ENCODE measurements at regions not wholly inside any gene's neighbourhood (a gene's known extent, or its start where the extent isn't known, plus 50 kb on each side); places are given as distances from the start of the nearest gene placed in this dataset.
"Not testable (repeated sequence)": the region's sequence is repeated elsewhere in the genome, so short reads cannot be mapped to it uniquely, and the experiment has no call there.

DNA sequence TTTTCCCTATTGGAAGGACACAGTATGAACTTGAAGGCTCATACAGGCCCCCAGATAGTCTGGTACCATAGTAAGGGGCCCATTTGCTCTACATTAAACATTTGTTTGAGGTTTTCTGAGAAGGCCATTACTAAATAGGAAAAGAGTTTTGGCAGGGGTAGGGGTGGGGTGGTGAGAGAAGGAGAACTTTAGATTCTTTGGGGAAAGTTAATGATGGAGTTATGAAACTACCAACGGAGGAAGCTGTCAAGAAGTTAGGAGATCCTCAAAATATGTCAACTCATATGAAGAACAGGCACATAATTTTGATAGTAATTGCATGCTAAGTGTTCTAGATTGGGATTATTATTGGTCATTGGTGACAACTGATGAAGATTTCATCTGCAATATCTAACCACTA, 114.7 kb downstream of the TAF11L14 start:
- TF ChIP-seq, protein P1, sequence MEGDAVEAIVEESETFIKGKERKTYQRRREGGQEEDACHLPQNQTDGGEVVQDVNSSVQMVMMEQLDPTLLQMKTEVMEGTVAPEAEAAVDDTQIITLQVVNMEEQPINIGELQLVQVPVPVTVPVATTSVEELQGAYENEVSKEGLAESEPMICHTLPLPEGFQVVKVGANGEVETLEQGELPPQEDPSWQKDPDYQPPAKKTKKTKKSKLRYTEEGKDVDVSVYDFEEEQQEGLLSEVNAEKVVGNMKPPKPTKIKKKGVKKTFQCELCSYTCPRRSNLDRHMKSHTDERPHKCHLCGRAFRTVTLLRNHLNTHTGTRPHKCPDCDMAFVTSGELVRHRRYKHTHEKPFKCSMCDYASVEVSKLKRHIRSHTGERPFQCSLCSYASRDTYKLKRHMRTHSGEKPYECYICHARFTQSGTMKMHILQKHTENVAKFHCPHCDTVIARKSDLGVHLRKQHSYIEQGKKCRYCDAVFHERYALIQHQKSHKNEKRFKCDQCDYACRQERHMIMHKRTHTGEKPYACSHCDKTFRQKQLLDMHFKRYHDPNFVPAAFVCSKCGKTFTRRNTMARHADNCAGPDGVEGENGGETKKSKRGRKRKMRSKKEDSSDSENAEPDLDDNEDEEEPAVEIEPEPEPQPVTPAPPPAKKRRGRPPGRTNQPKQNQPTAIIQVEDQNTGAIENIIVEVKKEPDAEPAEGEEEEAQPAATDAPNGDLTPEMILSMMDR (IDR thresholded peaks at IDR 0.05): no peak
- TF ChIP-seq POLR2AphosphoS5 (IDR thresholded peaks at IDR 0.05) (no peak), POLR2A (IDR thresholded peaks at IDR 0.05) (no peak)
- Histone ChIP-seq H3K27me3 (no peaks in the 10 kb centered on the region), H3K4me1 (no peaks in the 10 kb centered on the region), H3K36me3 (no peaks in the 10 kb centered on the region), H3K9me3 (no peaks in the 10 kb centered on the region), H3K27ac (no peak overlapping the region), H3K4me3 (no peak overlapping the region)
- intact Hi-C loops (cut with DNase I; ENCODE audit: low total_unique reads): no loop called here
- DNase-seq (ENCODE audit: low spot score in 2 of 2): no peak

DNA sequence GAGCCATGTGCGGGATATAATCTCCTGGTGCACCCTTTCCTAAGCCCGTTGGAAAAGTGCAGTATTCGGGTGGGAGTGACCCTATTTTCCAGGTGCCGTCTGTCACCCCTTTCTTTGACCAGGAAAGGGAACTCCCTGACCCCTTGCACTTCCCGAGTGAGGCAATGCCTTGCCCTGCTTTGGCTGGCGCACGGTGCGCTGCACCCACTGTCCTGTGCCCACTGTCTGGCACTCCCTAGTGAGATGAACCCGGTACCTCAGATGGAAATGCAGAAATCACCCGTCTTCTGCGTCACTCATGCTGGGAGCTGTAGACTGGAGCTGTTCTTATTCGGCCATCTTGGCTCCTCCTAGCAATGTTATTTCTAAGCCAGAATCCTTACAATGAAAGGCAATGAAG, 121.1 kb downstream of the TAF11L14 start:
- H3K27me3 ChIP-seq; H3K4me1 ChIP-seq; H3K9me3 ChIP-seq; H3K36me3 ChIP-seq; intact Hi-C loops (cut with DNase I; ENCODE audit: low total_unique reads); H3K4me3 ChIP-seq; H3K27ac ChIP-seq; DNase-seq (ENCODE audit: low spot score in 2 of 2): not testable (repeated sequence)

DNA sequence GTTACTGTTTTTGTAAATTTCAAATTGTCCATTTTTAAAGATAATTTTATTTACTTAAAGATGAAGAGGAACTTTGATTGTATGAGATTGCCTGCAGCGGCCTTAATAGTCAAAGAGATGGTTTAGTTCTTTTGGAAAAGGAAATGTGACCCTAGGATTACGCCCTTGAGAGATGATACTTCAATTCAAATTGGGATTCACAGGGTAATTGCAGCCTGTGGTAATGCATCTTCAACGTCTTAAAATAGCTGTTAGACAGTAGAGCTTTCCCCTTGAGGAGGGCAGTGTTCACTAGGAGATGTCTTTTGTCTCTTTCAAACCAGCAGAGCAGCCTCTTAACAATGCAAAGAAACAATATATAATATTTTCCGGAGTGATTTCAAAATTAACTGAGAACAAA, 127.1 kb downstream of the TAF11L14 start:
- Histone ChIP-seq H3K27me3 (no peaks in the 10 kb centered on the region), H3K36me3 (no peaks in the 10 kb centered on the region), H3K27ac (no peak overlapping the region), H3K4me3 (no peak overlapping the region), H3K9me3 (no peaks in the 10 kb centered on the region), H3K4me1 (no peaks in the 10 kb centered on the region)
- TF ChIP-seq POLR2AphosphoS5 (IDR thresholded peaks at IDR 0.05) (no peak), POLR2A (IDR thresholded peaks at IDR 0.05) (no peak)
- TF ChIP-seq, protein P1 (IDR thresholded peaks at IDR 0.05): no peak
- intact Hi-C loops (cut with DNase I; ENCODE audit: low total_unique reads): no loop called here
- no peak for DNase-seq (ENCODE audit: low spot score in 2 of 2)

DNA sequence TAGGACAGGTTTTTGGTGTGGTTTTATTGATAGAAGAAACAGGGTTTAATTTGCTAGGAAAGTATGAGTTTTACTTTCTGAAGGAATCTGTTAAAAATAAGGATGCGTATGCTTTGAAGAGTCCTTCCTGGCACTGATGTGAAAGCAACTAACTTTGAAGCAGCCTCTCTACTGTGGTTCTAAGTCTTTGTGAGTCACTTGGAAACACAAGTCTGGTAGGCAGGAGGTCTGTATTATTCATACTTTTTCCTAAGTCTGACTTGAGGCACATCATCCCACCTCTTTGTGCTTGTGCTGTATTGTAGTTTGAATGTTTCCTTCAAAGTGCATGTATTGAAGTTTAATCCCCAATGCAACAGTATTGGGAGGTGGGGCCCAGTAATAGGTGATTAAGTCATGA, 129.0 kb downstream of the TAF11L14 start:
- intact Hi-C loops (cut with DNase I; ENCODE audit: low total_unique reads): no loop called here
- Histone ChIP-seq H3K27ac (no peak overlapping the region), H3K4me1 (no peaks in the 10 kb centered on the region), H3K36me3 (no peaks in the 10 kb centered on the region), H3K27me3 (no peaks in the 10 kb centered on the region), H3K4me3 (no peak overlapping the region), H3K9me3 (no peaks in the 10 kb centered on the region)
- no peak for DNase-seq (ENCODE audit: low spot score in 2 of 2)
- TF ChIP-seq POLR2A (IDR thresholded peaks at IDR 0.05): no peak
- TF ChIP-seq, protein P1 (IDR thresholded peaks at IDR 0.05): no peak
- TF ChIP-seq POLR2AphosphoS5 (IDR thresholded peaks at IDR 0.05): no peak

DNA sequence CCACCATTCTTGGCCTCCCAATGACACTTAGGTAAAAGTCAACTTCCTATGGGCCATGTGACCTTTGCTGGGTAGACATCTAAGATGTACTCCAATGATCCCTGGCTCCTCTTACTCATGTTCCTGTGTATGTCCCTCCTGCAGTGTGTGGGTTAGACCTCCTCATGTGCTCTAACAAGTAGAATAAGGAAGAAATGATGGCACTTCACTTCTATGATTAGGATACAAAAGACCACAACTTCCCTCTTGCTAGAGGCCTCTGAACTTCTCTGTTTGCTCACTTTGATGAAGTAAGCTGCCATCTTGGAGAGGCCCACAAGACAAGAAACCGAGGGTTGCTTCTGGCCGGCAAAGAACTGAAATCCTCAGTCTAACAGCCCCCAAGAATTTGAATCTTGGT, 131.8 kb downstream of the TAF11L14 start:
- intact Hi-C loops (cut with DNase I; ENCODE audit: low total_unique reads): no loop called here
- no peak overlapping the region for H3K27ac ChIP-seq
- TF ChIP-seq POLR2AphosphoS5 (IDR thresholded peaks at IDR 0.05) (no peak), POLR2A (IDR thresholded peaks at IDR 0.05) (no peak)
- TF ChIP-seq, protein P1 (IDR thresholded peaks at IDR 0.05): no peak
- no peaks in the 10 kb centered on the region for H3K9me3 ChIP-seq
- no peaks in the 10 kb centered on the region for H3K27me3 ChIP-seq
- no peaks in the 10 kb centered on the region for H3K4me1 ChIP-seq
- H3K36me3 ChIP-seq: no peaks in the 10 kb centered on the region
- no peak overlapping the region for H3K4me3 ChIP-seq
- DNase-seq (ENCODE audit: low spot score in 2 of 2): no peak

DNA sequence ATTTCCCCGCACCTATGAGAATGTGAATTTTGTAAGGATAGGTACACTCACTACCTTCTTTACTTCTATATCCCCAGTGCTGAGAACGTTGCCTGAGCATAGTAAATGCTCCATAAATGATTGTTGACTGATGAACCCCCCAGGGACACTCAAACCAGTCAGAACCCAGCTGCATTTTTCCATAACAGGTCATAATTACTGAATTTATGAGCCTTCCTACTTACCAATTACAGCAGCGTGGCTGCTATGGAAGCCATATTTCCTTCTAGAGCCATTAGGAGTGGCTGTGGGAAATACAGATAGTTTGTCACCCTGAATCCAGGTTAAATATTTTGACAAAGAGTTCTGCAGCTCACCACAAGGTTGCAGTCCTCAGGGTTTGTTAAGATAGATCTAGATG, 135.0 kb downstream of the TAF11L14 start:
- Histone ChIP-seq H3K27ac (no peak overlapping the region), H3K27me3 (no peaks in the 10 kb centered on the region), H3K4me3 (no peak overlapping the region), H3K4me1 (no peaks in the 10 kb centered on the region), H3K9me3 (no peaks in the 10 kb centered on the region), H3K36me3 (no peaks in the 10 kb centered on the region)
- intact Hi-C loops (cut with DNase I; ENCODE audit: low total_unique reads): no loop called here
- TF ChIP-seq POLR2A (IDR thresholded peaks at IDR 0.05): no peak
- TF ChIP-seq, protein P1 (IDR thresholded peaks at IDR 0.05): no peak
- TF ChIP-seq POLR2AphosphoS5 (IDR thresholded peaks at IDR 0.05): no peak
- no peak for DNase-seq (ENCODE audit: low spot score in 2 of 2)

Measured in breast epithelium (tissue), 4 donors.